ENCODE measurements at regions not wholly inside any gene's neighbourhood (a gene's known extent, or its start where the extent isn't known, plus 50 kb on each side); places are given as distances from the start of the nearest gene placed in this dataset.

- no TSS peak for BruUV-seq (replicated peaks)
- Histone ChIP-seq H3K9me3 (ENCODE audit: control insufficient read depth, insufficient read depth, low read depth, low read length) (no peaks in the 10 kb centered on the region), H3K36me3 (ENCODE audit: control insufficient read depth, insufficient read depth, low read length) (no peaks in the 10 kb centered on the region), H3K4me1 (ENCODE audit: control insufficient read depth, insufficient read depth, low read length) (no peaks in the 10 kb centered on the region; the same call in 1 of the 2 replicates), H3K27me3 (ENCODE audit: control insufficient read depth, insufficient read depth, low read length) (no peaks in the 10 kb centered on the region), H3K27ac (ENCODE audit: low read length) (no peak overlapping the region), H3K4me3 (ENCODE audit: low read depth in 2 of 2, low read length in 2 of 2) (no peak overlapping the region)
- intact Hi-C loops (cut with micrococcal nuclease; ENCODE audit: unreplicated experiment) = no loop called here
- POLR2A ChIA-PET = no interaction called here
- DNase-seq (ENCODE audit: low read depth, low spot score) (no peak), ATAC-seq (no peak)
- CTCF ChIA-PET = no interaction called here
- TF ChIP-seq TCF7L2 (IDR thresholded peaks at IDR 0.05; ENCODE audit: low read depth, low read length) (no peak), REST (IDR thresholded peaks at IDR 0.05; ENCODE audit: insufficient read depth in 1 of 2, low read depth in 2 of 2, low read length in 1 of 2) (no peak), CTCF (IDR thresholded peaks at IDR 0.05) (no peak), POLR2AphosphoS5 (IDR thresholded peaks at IDR 0.05; ENCODE audit: low read depth, low read length) (no peak), SIN3A (IDR thresholded peaks at IDR 0.05; ENCODE audit: borderline replicate concordance, insufficient read depth, low read depth, low read length) (no peak)
- in situ Hi-C loops (cut with HindIII; ENCODE audit: low pct_unique_long_range_greater_than_20kb, low sequenced_read_pairs) = no loop called here
Observed at GRCh38 chr5:162544905-162545304, 477.3 kb downstream of the GABRG2 start.

GRCh38 chr5:162550236-162550635, 482.7 kb downstream of the GABRG2 start:
- no peak overlapping the region for H3K27ac ChIP-seq (ENCODE audit: low read length)
- CTCF ChIA-PET = no interaction called here
- BruUV-seq (replicated peaks) = no TSS peak

More at GRCh38 chr5:162550236-162550635, 482.7 kb downstream of the GABRG2 start:
- Histone ChIP-seq H3K36me3 (ENCODE audit: control insufficient read depth, insufficient read depth, low read length) (no peaks in the 10 kb centered on the region), H3K9me3 (ENCODE audit: control insufficient read depth, insufficient read depth, low read depth, low read length) (no peaks in the 10 kb centered on the region), H3K27me3 (ENCODE audit: control insufficient read depth, insufficient read depth, low read length) (no peaks in the 10 kb centered on the region), H3K4me3 (ENCODE audit: low read depth in 2 of 2, low read length in 2 of 2) (no peak overlapping the region), H3K4me1 (ENCODE audit: control insufficient read depth, insufficient read depth, low read length) (no peaks in the 10 kb centered on the region; the same call in 1 of the 2 replicates)
- in situ Hi-C loops (cut with HindIII; ENCODE audit: low pct_unique_long_range_greater_than_20kb, low sequenced_read_pairs) = no loop called here
- POLR2A ChIA-PET = no interaction called here
- no peak for TF ChIP-seq TCF7L2 (IDR thresholded peaks at IDR 0.05; ENCODE audit: low read depth, low read length)
- no peak for TF ChIP-seq REST (IDR thresholded peaks at IDR 0.05; ENCODE audit: insufficient read depth in 1 of 2, low read depth in 2 of 2, low read length in 1 of 2)
- TF ChIP-seq POLR2AphosphoS5 (IDR thresholded peaks at IDR 0.05; ENCODE audit: low read depth, low read length) = no peak
- TF ChIP-seq SIN3A (IDR thresholded peaks at IDR 0.05; ENCODE audit: borderline replicate concordance, insufficient read depth, low read depth, low read length) = no peak
- no peak for TF ChIP-seq CTCF (IDR thresholded peaks at IDR 0.05)
- DNase-seq (ENCODE audit: low read depth, low spot score) (no peak), ATAC-seq (no peak)
- intact Hi-C loops (cut with micrococcal nuclease; ENCODE audit: unreplicated experiment) = no loop called here

All from Panc1 (cell line).